IMR-90 (cell line): ENCODE measurements at regions not wholly inside any gene's neighbourhood (a gene's known extent, or its start where the extent isn't known, plus 50 kb on each side); places are given as distances from the start of the nearest gene placed in this dataset.

Experiments used
- ATAC-seq: fragments of 200-7000 bp; cut with Tn5 transposase; 2 replicates; pipeline ENCODE4 v1.9.1; 2020; ENCODE audit warnings: low read depth, mild to moderate bottlenecking, moderate library complexity
- BruUV-seq: library from RNA; stranded (reverse); fragments of 400-500 nt; replicated peaks from 2 replicates; lab custom pipeline; 2021; lab: Mats Ljungman, UMichigan
- CTCF ChIA-PET: fragments of 300-600 bp; formaldehyde crosslinking; extraction: SDS; loops from one replicate; lab custom pipeline; 2021; ENCODE audit warnings: antibody characterized with exemption; lab: Yijun Ruan, JAX
- POLR2A ChIA-PET: fragments of 300-600 bp; sonication (Branson Sonifier 250); formaldehyde crosslinking; loops from one replicate; lab custom pipeline; 2022; ENCODE audit warnings: antibody characterized with exemption; ENCODE audit not compliant: unreplicated experiment; lab: Charles Lee
- DNase-seq: peaks from one replicate; pipeline ENCODE4 v3.0.0; 2013
- H2AFZ ChIP-seq: replicated peaks from 2 replicates; pipeline ENCODE3; 2013; ENCODE audit warnings: low read length, mild to moderate bottlenecking; ENCODE audit not compliant: poor library complexity
- H2AK5ac ChIP-seq: 2 replicates; pipeline ENCODE4 v1.6.1; 2013; ENCODE audit warnings: low read depth, low read length, inconsistent platforms
- H2AK9ac ChIP-seq: replicated peaks from 2 replicates; pipeline ENCODE3; 2013; ENCODE audit warnings: mild to moderate bottlenecking, low read depth, low read length, moderate library complexity; ENCODE audit not compliant: poor library complexity
- H2BK120ac ChIP-seq: 2 replicates; pipeline ENCODE4 v1.6.1; 2013; ENCODE audit warnings: low read depth, low read length, inconsistent platforms
- H2BK15ac ChIP-seq: 3 replicates; pipeline ENCODE4 v1.6.1; 2013; ENCODE audit warnings: low read depth, low read length, inconsistent platforms
- H2BK20ac ChIP-seq: 2 replicates; pipeline ENCODE4 v1.6.1; 2013; ENCODE audit warnings: low read depth, mild to moderate bottlenecking, inconsistent platforms, low read length, moderate library complexity
- H2BK5ac ChIP-seq: 2 replicates; pipeline ENCODE4 v1.6.1; 2013; ENCODE audit warnings: mild to moderate bottlenecking, low read depth, low read length, inconsistent platforms; ENCODE audit not compliant: poor library complexity, severe bottlenecking
- H3K14ac ChIP-seq: replicated peaks from 2 replicates; pipeline ENCODE4 v1.6.1; 2013; ENCODE audit warnings: low read depth, low read length, inconsistent platforms
- H3K18ac ChIP-seq: 2 replicates; pipeline ENCODE4 v1.6.1; 2013; ENCODE audit warnings: low read depth, low read length, control low read depth
- H3K23ac ChIP-seq: 2 replicates; pipeline ENCODE4 v1.6.1; 2013; ENCODE audit warnings: low read depth, low read length, inconsistent platforms
- H3K27ac ChIP-seq: 2 replicates; pipeline ENCODE4 v1.5.1; 2013; ENCODE audit warnings: mild to moderate bottlenecking, control low read depth, low read length; ENCODE audit not compliant: insufficient read depth
- H3K27me3 ChIP-seq: 2 replicates; pipeline ENCODE4 v1.6.1; 2013; ENCODE audit warnings: low read length; ENCODE audit not compliant: control insufficient read depth, insufficient read depth
- H3K36me3 ChIP-seq: 2 replicates; pipeline ENCODE4 v1.6.1; 2013; ENCODE audit warnings: low read length, mixed read lengths; ENCODE audit not compliant: control insufficient read depth, insufficient read depth
- H3K4ac ChIP-seq: 2 replicates; pipeline ENCODE4 v1.6.1; 2013; ENCODE audit warnings: low read depth, low read length, inconsistent platforms
- H3K4me1 ChIP-seq: 2 replicates; pipeline ENCODE4 v1.6.1; 2013; ENCODE audit warnings: low read length, mixed read lengths; ENCODE audit not compliant: control insufficient read depth, insufficient read depth
- H3K4me2 ChIP-seq: 2 replicates; pipeline ENCODE4 v1.6.1; 2013; ENCODE audit warnings: low read depth, mild to moderate bottlenecking, control low read depth, low read length, moderate library complexity
- H3K4me3 ChIP-seq: 2 replicates; pipeline ENCODE4 v1.5.1; 2013; ENCODE audit warnings: low read depth, mild to moderate bottlenecking, control low read depth, low read length, moderate library complexity; ENCODE audit not compliant: insufficient read depth
- H3K56ac ChIP-seq: 2 replicates; pipeline ENCODE4 v1.6.1; 2013; ENCODE audit warnings: low read length, inconsistent platforms; ENCODE audit not compliant: insufficient read depth; ENCODE audit errors: extremely low read depth
- H3K79me1 ChIP-seq, 2 experiments: 2 replicates each; pipeline ENCODE4 v1.6.1; 2013; ENCODE audit warnings: low read length in 2 of 2, inconsistent platforms in 1 of 2, low read depth in 1 of 2
- H3K9ac ChIP-seq: 2 replicates; pipeline ENCODE4 v1.6.1; 2013; ENCODE audit warnings: low read depth, low read length, control low read depth
- H3K9me1 ChIP-seq: 2 replicates; pipeline ENCODE4 v1.6.1; 2013; ENCODE audit warnings: low read length, inconsistent platforms; ENCODE audit not compliant: insufficient read depth
- H3K9me3 ChIP-seq: 2 replicates; pipeline ENCODE4 v1.6.1; 2013; ENCODE audit warnings: low read length; ENCODE audit not compliant: control insufficient read depth, insufficient read depth
- H4K20me1 ChIP-seq: 2 replicates; pipeline ENCODE4 v1.6.1; 2013; ENCODE audit warnings: low read length, inconsistent platforms; ENCODE audit not compliant: insufficient read depth
- H4K5ac ChIP-seq: 2 replicates; pipeline ENCODE4 v1.6.1; 2013; ENCODE audit warnings: mild to moderate bottlenecking, low read depth, low read length, control low read depth
- H4K8ac ChIP-seq, 2 experiments: 2 replicates each; pipeline ENCODE4 v1.6.1; 2013; ENCODE audit warnings: low read depth in 2 of 2, low read length in 2 of 2, control low read depth in 1 of 2, inconsistent platforms in 1 of 2
- H4K91ac ChIP-seq: 2 replicates; pipeline ENCODE4 v1.6.1; 2013; ENCODE audit warnings: low read depth, low read length, inconsistent platforms; ENCODE audit not compliant: insufficient read depth
- BHLHE40 ChIP-seq: fragments of 150-350 bp; IDR thresholded peaks from 2 replicates; pipeline ENCODE4 v1.6.1; 2016; ENCODE audit warnings: mild to moderate bottlenecking, low read depth, low read length
- CTCF ChIP-seq: conservative IDR thresholded peaks from 2 replicates; pipeline ENCODE4 v1.5.1; 2012; ENCODE audit warnings: mild to moderate bottlenecking, low read depth, low read length, improper control_type of control experiment
- MAFK ChIP-seq: IDR thresholded peaks from 2 replicates; pipeline ENCODE4 v1.6.1; 2012; ENCODE audit warnings: low read depth, low read length, improper control_type of control experiment
- MAZ ChIP-seq: IDR thresholded peaks from 2 replicates; pipeline ENCODE4 v1.6.1; 2012; ENCODE audit warnings: low read depth, mild to moderate bottlenecking, low read length, improper control_type of control experiment, moderate library complexity, borderline replicate concordance
- SMC3 ChIP-seq: fragments of 150-350 bp; IDR thresholded peaks from 2 replicates; pipeline ENCODE4 v1.6.1; 2016; ENCODE audit warnings: low read depth, mild to moderate bottlenecking, antibody characterized with exemption, low read length, moderate library complexity
- WGBS, 2 experiments: methylation state at CpG; one replicate each; pipeline versions ENCODE4 v1.1.5 to v1.1.7; 2013; ENCODE audit warnings: missing lambda C conversion rate in 2 of 2; ENCODE audit not compliant: insufficient read length in 1 of 2; ENCODE audit errors: extremely low coverage in 2 of 2; 5-methylcytosine and 5-hydroxymethylcytosine counted together
- dilution Hi-C: fragments of 300-500 bp; cut with HindIII; formaldehyde crosslinking; loops from one replicate; pipeline ENCODE4 v1.14.3; 2018; ENCODE audit warnings: low sequenced_read_pairs; ENCODE audit not compliant: unreplicated experiment
- in situ Hi-C: fragments of 300-500 bp; cut with MboI; formaldehyde crosslinking; loops from 3 replicates; pipeline ENCODE4 v1.14.3; 2019; ENCODE audit warnings: low sequenced_read_pairs, inconsistent platforms, mixed read lengths
- intact Hi-C: fragments of 100-400 bp; cut with micrococcal nuclease; formaldehyde crosslinking; loops from 2 replicates; pipeline ENCODE4 v1.10.0; 2022

GRCh38 chr10:118977835-118978234, 51.7 kb upstream of the NANOS1 start:
- Histone ChIP-seq H4K91ac (no peak overlapping the region), H2BK5ac (no peak overlapping the region), H3K4me3 (no peak overlapping the region), H3K14ac (no peak overlapping the region), H4K8ac (no peak overlapping the region), H3K27ac (no peak overlapping the region), H2BK120ac (no peak overlapping the region), H3K79me1 (no peaks in the 10 kb centered on the region), H2AK5ac (no peak overlapping the region), H2BK20ac (no peak overlapping the region), H3K56ac (no peak overlapping the region), H3K9me3 (no peaks in the 10 kb centered on the region), H2AK9ac (no peak overlapping the region), H3K23ac (no peak overlapping the region), H3K27me3 (peaks cover 34% of the 10 kb centered on the region), H2AFZ (no peak overlapping the region), H3K18ac (no peak overlapping the region), H3K4ac (no peak overlapping the region), H4K5ac (no peak overlapping the region), H3K9me1 (no peaks in the 10 kb centered on the region), H3K36me3 (no peaks in the 10 kb centered on the region), H3K4me1 (no peaks in the 10 kb centered on the region), H2BK15ac (no peak overlapping the region), H3K4me2 (no peak overlapping the region), H3K9ac (no peak overlapping the region), H4K20me1 (no peaks in the 10 kb centered on the region)
- DNase-seq (no peak), ATAC-seq (no peak)
- WGBS, 2 experiments: 52% methylated on average over 8 of the region's 13 CpGs; no CpG with 5 or more reads in 1 of the 2 experiments
- in situ Hi-C loops (no loop called here), intact Hi-C loops (no loop called here), dilution Hi-C loops (no loop called here)
- POLR2A ChIA-PET: no interaction called here
- no TSS peak for BruUV-seq
- CTCF ChIA-PET: no interaction called here
- TF ChIP-seq CTCF: no peak
- no peak for TF ChIP-seq BHLHE40
- no peak for TF ChIP-seq SMC3
- no peak for TF ChIP-seq MAFK
- no peak for TF ChIP-seq MAZ
